Ishikawa (cell line): ENCODE measurements at regions not wholly inside any gene's neighbourhood (a gene's known extent, or its start where the extent isn't known, plus 50 kb on each side); places are given as distances from the start of the nearest gene placed in this dataset.

Experiments used
- CEBPB ChIP-seq: IDR thresholded peaks from 2 replicates; pipeline ENCODE4 v1.6.1; 2012
- CREB1 ChIP-seq: IDR thresholded peaks from 2 replicates; pipeline ENCODE4 v1.6.1; 2012; ENCODE audit warnings: low read depth
- EGR1 ChIP-seq: IDR thresholded peaks from 2 replicates; pipeline ENCODE4 v1.6.1; 2012
- EP300 ChIP-seq: IDR thresholded peaks from 2 replicates; pipeline ENCODE4 v1.6.1; 2012; ENCODE audit warnings: borderline replicate concordance
- FOXM1 ChIP-seq: IDR thresholded peaks from 2 replicates; pipeline ENCODE4 v1.6.1; 2012; ENCODE audit warnings: low read depth, borderline replicate concordance
- NFIC ChIP-seq: IDR thresholded peaks from 2 replicates; pipeline ENCODE4 v1.6.1; 2012
- RAD21 ChIP-seq: IDR thresholded peaks from 2 replicates; pipeline ENCODE4 v1.6.1; 2012; ENCODE audit warnings: low read depth
- TAF1 ChIP-seq: IDR thresholded peaks from 2 replicates; pipeline ENCODE4 v1.6.1; 2012; ENCODE audit warnings: low read depth, mild to moderate bottlenecking
- TCF12 ChIP-seq: IDR thresholded peaks from 2 replicates; pipeline ENCODE4 v1.6.1; 2012; ENCODE audit warnings: low read depth
- TEAD4 ChIP-seq: IDR thresholded peaks from 2 replicates; pipeline ENCODE4 v1.6.1; 2012
- USF1 ChIP-seq: IDR thresholded peaks from 2 replicates; pipeline ENCODE4 v1.6.1; 2012
- YY1 ChIP-seq: IDR thresholded peaks from 2 replicates; pipeline ENCODE4 v1.6.1; 2012; ENCODE audit warnings: low read depth
- ZBTB7A ChIP-seq: IDR thresholded peaks from 2 replicates; pipeline ENCODE4 v1.6.1; 2012; ENCODE audit warnings: low read depth
- TF ChIP-seq, protein P1 (sequence below): IDR thresholded peaks from 2 replicates; pipeline ENCODE4 v1.6.1; 2012; ENCODE audit warnings: low read depth, mild to moderate bottlenecking
- TF ChIP-seq, protein P2 (sequence below): IDR thresholded peaks from 2 replicates; pipeline ENCODE4 v1.6.1; 2012

- no peak for TF ChIP-seq TCF12
Measured at GRCh38 chr1:165036403-165036802, 320.1 kb downstream of the LMX1A start.

DNA sequence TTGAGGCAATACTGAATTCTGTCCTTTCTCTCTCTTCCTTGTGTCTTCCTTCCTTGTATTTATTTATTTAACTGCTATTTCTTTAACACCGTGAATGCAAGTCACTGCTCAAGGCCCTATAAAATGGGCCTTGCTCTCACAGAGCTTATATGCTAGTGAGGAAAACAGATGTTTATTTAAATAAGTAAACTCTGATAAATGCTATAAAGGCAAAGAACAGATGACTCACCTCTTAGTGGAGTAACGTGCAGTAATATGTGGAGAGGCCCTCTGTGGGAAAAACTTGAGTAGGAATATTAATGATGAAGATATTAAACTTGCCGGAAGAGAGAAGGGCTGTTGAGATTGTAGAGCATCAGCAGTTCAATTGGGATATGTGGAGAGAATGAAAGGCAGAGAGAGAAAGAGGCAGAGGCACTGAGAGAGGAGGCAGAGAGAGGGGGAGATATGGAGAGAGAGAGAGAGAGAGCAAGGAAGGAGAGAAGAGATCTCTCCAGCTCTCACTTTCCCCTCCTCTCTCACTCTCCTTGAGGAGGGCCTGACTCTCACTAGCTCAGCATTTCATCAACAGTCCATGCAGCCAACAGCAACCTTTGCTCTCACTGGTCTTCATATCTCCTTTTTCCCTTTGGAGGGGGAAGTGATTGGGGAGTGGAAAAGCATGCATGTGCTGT is 322.2 kb downstream of the LMX1A start:
- TF ChIP-seq ZBTB7A (no peak), TEAD4 (no peak), NFIC (no peak), YY1 (no peak), EGR1 (no peak), TCF12 (no peak), CREB1 (no peak)
- TF ChIP-seq, protein P1, sequence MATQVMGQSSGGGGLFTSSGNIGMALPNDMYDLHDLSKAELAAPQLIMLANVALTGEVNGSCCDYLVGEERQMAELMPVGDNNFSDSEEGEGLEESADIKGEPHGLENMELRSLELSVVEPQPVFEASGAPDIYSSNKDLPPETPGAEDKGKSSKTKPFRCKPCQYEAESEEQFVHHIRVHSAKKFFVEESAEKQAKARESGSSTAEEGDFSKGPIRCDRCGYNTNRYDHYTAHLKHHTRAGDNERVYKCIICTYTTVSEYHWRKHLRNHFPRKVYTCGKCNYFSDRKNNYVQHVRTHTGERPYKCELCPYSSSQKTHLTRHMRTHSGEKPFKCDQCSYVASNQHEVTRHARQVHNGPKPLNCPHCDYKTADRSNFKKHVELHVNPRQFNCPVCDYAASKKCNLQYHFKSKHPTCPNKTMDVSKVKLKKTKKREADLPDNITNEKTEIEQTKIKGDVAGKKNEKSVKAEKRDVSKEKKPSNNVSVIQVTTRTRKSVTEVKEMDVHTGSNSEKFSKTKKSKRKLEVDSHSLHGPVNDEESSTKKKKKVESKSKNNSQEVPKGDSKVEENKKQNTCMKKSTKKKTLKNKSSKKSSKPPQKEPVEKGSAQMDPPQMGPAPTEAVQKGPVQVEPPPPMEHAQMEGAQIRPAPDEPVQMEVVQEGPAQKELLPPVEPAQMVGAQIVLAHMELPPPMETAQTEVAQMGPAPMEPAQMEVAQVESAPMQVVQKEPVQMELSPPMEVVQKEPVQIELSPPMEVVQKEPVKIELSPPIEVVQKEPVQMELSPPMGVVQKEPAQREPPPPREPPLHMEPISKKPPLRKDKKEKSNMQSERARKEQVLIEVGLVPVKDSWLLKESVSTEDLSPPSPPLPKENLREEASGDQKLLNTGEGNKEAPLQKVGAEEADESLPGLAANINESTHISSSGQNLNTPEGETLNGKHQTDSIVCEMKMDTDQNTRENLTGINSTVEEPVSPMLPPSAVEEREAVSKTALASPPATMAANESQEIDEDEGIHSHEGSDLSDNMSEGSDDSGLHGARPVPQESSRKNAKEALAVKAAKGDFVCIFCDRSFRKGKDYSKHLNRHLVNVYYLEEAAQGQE = no peak
- TF ChIP-seq, protein P2, sequence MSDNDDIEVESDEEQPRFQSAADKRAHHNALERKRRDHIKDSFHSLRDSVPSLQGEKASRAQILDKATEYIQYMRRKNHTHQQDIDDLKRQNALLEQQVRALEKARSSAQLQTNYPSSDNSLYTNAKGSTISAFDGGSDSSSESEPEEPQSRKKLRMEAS = no peak

- no peak for TF ChIP-seq NFIC
- TF ChIP-seq ZBTB7A = no peak
- no peak for TF ChIP-seq YY1
- TF ChIP-seq EGR1 = no peak
- TF ChIP-seq, protein P1 = no peak
- TF ChIP-seq, protein P2 = no peak
- TF ChIP-seq TEAD4 = no peak
Measured at GRCh38 chr1:165031001-165031400, 325.5 kb downstream of the LMX1A start.

- TF ChIP-seq, protein P1 = no peak
- TF ChIP-seq CEBPB (no peak), TCF12 (no peak), ZBTB7A (no peak), NFIC (no peak), USF1 (no peak), CREB1 (no peak), YY1 (no peak), TEAD4 (no peak), TAF1 (no peak), EP300 (no peak), FOXM1 (no peak), EGR1 (no peak), RAD21 (no peak)
- TF ChIP-seq, protein P2 = no peak
Measured at GRCh38 chr1:165025805-165026204, 330.7 kb downstream of the LMX1A start.

DNA sequence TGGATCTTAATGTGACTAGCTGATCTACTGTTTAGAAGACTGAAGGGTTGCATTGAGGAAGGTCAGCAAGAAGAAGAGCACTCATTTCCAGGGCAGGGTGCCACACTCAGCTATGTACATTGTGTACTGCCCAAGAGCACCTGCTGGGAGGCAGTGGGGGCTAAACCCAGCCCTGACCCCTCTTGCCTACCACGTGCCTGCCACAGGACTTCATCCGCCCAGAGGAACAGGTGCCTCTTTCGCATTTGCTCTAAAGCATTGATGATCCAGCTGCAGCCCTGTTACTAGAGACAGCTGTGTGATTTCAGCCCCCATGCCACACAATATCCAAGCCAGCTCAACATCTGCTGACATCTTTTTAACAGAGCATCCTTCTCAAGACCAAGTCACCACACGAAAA is 341.8 kb downstream of the LMX1A start:
- no peak for TF ChIP-seq FOXM1
- TF ChIP-seq EGR1 = no peak
- no peak for TF ChIP-seq USF1
- no peak for TF ChIP-seq TEAD4
- TF ChIP-seq, protein P1 = no peak
- TF ChIP-seq, protein P2 = no peak
- no peak for TF ChIP-seq ZBTB7A
